Activated T-cell treated with anti-CD3 and anti-CD28 coated beads, Interleukin-2, amount 50 U/mL, for 4 hours (primary cell): ENCODE measurements at regions not wholly inside any gene's neighbourhood (a gene's known extent, or its start where the extent isn't known, plus 50 kb on each side); places are given as distances from the start of the nearest gene placed in this dataset.

Experiments
- ATAC-seq, 2 donors: fragments of 200-7000 bp; cut with Tn5 transposase; one replicate each; pipeline ENCODE4 v1.10.0; 2021
- DNase-seq: peaks from one replicate; pipeline ENCODE4 v3.0.0-alpha.2; 2020
- H3K27me3 Mint-ChIP-seq: one replicate; pipeline ENCODE4 v1.8.0; 2021; ENCODE audit warnings: low read depth, mixed read lengths
- H3K36me3 Mint-ChIP-seq: one replicate; pipeline ENCODE4 v1.8.0; 2022; ENCODE audit warnings: mixed read lengths; ENCODE audit not compliant: insufficient read depth
- H3K4me1 Mint-ChIP-seq: one replicate; pipeline ENCODE4 v1.8.0; 2021; ENCODE audit warnings: low read depth, mixed read lengths
- H3K4me3 Mint-ChIP-seq: one replicate; pipeline ENCODE4 v1.8.0; 2021; ENCODE audit warnings: mild to moderate bottlenecking, moderate library complexity, mixed read lengths
- H3K9me3 Mint-ChIP-seq: one replicate; pipeline ENCODE4 v1.8.0; 2021; ENCODE audit warnings: mixed read lengths

DNA sequence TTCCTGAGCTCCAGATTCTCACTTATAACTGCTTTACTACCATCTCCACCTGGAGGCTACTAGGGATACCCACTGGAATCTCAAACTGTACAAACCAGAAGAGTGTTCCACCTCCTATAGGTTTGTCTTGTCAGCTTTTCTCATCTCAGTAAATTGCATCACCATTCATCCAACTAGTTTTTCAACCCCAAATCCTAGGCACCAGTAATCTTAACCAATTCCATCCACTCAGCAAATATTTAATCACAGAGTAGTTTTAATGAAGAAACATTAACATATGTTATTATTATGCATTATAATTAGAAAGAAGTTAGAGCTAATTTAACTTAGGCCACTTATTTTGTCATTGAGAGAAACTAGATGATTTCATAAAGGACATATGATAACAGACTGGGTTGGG, 635.0 kb downstream of the DCDC2C start:
- no peaks in the 10 kb centered on the region for H3K36me3 Mint-ChIP-seq
- ATAC-seq: no peak
- H3K4me1 Mint-ChIP-seq: no peaks in the 10 kb centered on the region
- H3K27me3 Mint-ChIP-seq: no peaks in the 10 kb centered on the region
- DNase-seq: no peak
- peaks cover 10% of the 10 kb centered on the region for H3K9me3 Mint-ChIP-seq
- H3K4me3 Mint-ChIP-seq: no peak overlapping the region

DNA sequence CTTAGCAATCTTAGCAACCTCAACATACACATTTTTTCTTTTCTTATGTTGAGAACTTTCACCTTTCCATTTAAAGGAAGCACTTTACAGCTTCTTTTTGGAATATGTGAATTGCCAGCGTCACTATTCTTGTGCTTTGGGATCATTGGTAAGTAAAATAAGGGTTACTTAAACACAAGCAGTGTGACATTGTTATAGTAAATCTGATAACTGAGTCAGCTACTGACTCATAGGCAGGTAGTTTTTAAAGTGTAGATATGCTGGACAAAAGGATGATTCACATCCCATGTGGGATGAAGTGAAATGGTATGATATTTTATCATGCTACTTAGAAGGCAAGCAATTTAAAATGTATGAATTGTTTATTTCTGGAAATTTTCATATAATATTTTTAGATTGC, 637.2 kb downstream of the DCDC2C start:
- H3K9me3 Mint-ChIP-seq: peaks cover 9% of the 10 kb centered on the region
- no peak for ATAC-seq
- H3K4me3 Mint-ChIP-seq: no peak overlapping the region
- H3K36me3 Mint-ChIP-seq: no peaks in the 10 kb centered on the region
- DNase-seq: no peak
- no peaks in the 10 kb centered on the region for H3K4me1 Mint-ChIP-seq
- H3K27me3 Mint-ChIP-seq: no peaks in the 10 kb centered on the region

GRCh38 chr2:4346628-4347027, 643.3 kb downstream of the DCDC2C start:
- H3K4me3 Mint-ChIP-seq: no peak overlapping the region
- peaks cover 14% of the 10 kb centered on the region for H3K9me3 Mint-ChIP-seq

GRCh38 chr2:4353668-4354067, 650.3 kb downstream of the DCDC2C start:
- no peak for ATAC-seq
- Mint-ChIP-seq H3K9me3 (peaks cover 12% of the 10 kb centered on the region), H3K4me1 (no peaks in the 10 kb centered on the region), H3K36me3 (no peaks in the 10 kb centered on the region), H3K27me3 (no peaks in the 10 kb centered on the region), H3K4me3 (no peak overlapping the region)
- no peak for DNase-seq

More at GRCh38 chr2:4346628-4347027, 643.3 kb downstream of the DCDC2C start:
- Mint-ChIP-seq H3K4me1 (no peaks in the 10 kb centered on the region), H3K27me3 (no peaks in the 10 kb centered on the region), H3K36me3 (no peaks in the 10 kb centered on the region)
- ATAC-seq: no peak
- DNase-seq: no peak

GRCh38 chr2:4354164-4354563, 650.8 kb downstream of the DCDC2C start:
- no peaks in the 10 kb centered on the region for H3K4me1 Mint-ChIP-seq
- no peaks in the 10 kb centered on the region for H3K36me3 Mint-ChIP-seq
- H3K9me3 Mint-ChIP-seq: peaks cover 12% of the 10 kb centered on the region
- H3K4me3 Mint-ChIP-seq: no peak overlapping the region
- DNase-seq: no peak
- ATAC-seq: no peak
- no peaks in the 10 kb centered on the region for H3K27me3 Mint-ChIP-seq

GRCh38 chr2:4354678-4355077, 651.3 kb downstream of the DCDC2C start:
- ATAC-seq (no peak), DNase-seq (no peak)
- H3K4me1 Mint-ChIP-seq: no peaks in the 10 kb centered on the region
- H3K36me3 Mint-ChIP-seq: no peaks in the 10 kb centered on the region
- peaks cover 12% of the 10 kb centered on the region for H3K9me3 Mint-ChIP-seq
- no peak overlapping the region for H3K4me3 Mint-ChIP-seq
- H3K27me3 Mint-ChIP-seq: no peaks in the 10 kb centered on the region

- peaks cover 16% of the 10 kb centered on the region for H3K9me3 Mint-ChIP-seq
- no peaks in the 10 kb centered on the region for H3K4me1 Mint-ChIP-seq
- no peaks in the 10 kb centered on the region for H3K27me3 Mint-ChIP-seq
- ATAC-seq (no peak), DNase-seq (no peak)
- H3K36me3 Mint-ChIP-seq: no peaks in the 10 kb centered on the region
- no peak overlapping the region for H3K4me3 Mint-ChIP-seq
Observed at GRCh38 chr2:4356109-4356508, 652.7 kb downstream of the DCDC2C start.

DNA sequence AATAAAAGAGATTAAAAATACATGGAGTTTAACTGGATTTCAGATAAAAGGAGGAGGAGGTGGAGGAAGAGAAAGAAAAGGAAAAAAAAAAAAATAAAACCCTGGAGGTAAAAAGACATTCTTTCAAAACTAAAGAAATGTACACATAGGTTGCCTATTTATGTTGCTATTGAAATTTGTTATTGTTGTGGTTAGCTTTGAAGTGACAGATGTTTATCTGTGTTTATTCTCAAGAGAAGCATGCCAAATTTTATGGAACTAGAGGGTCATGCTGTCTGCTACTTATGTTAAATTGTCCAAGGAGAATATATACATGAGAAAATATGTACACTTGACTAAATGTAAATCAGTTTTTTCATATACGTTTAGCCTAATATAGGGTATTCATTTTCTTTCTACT, 653.2 kb downstream of the DCDC2C start:
- no peaks in the 10 kb centered on the region for H3K36me3 Mint-ChIP-seq
- no peak for ATAC-seq
- peaks cover 16% of the 10 kb centered on the region for H3K9me3 Mint-ChIP-seq
- no peaks in the 10 kb centered on the region for H3K4me1 Mint-ChIP-seq
- no peaks in the 10 kb centered on the region for H3K27me3 Mint-ChIP-seq
- H3K4me3 Mint-ChIP-seq: no peak overlapping the region
- DNase-seq: no peak

DNA sequence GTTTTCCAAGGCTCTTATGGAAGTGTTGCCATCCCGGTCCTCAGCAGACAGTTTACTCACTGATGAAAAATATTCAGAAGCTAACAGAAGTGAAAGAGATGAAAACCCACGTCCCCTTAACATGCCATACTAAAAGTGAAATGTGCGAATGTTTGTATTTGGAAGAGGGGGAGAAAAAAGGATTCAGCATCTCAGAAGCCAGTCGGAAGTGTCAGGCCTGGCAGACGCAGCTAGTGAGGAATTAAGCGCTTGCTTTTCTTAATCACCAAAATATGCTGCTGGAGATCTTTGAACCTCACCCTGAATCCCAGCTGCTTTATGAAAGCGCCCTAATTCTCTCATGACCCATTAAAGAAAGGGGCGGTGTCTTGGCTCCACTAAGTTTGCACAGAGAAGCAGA, 653.7 kb downstream of the DCDC2C start:
- DNase-seq (no peak), ATAC-seq (no peak)
- H3K4me3 Mint-ChIP-seq: no peak overlapping the region
- H3K4me1 Mint-ChIP-seq: no peaks in the 10 kb centered on the region
- no peaks in the 10 kb centered on the region for H3K27me3 Mint-ChIP-seq
- no peaks in the 10 kb centered on the region for H3K36me3 Mint-ChIP-seq
- peaks cover 16% of the 10 kb centered on the region for H3K9me3 Mint-ChIP-seq

GRCh38 chr2:4358837-4359236, 655.5 kb downstream of the DCDC2C start:
- no peaks in the 10 kb centered on the region for H3K4me1 Mint-ChIP-seq
- no peaks in the 10 kb centered on the region for H3K36me3 Mint-ChIP-seq
- H3K27me3 Mint-ChIP-seq: no peaks in the 10 kb centered on the region
- no peak overlapping the region for H3K4me3 Mint-ChIP-seq
- DNase-seq (no peak), ATAC-seq (no peak)
- H3K9me3 Mint-ChIP-seq: peaks cover 21% of the 10 kb centered on the region

GRCh38 chr2:4368907-4369306, 665.5 kb downstream of the DCDC2C start:
- no peaks in the 10 kb centered on the region for H3K27me3 Mint-ChIP-seq
- H3K4me3 Mint-ChIP-seq: no peak overlapping the region
- no peaks in the 10 kb centered on the region for H3K4me1 Mint-ChIP-seq
- H3K36me3 Mint-ChIP-seq: no peaks in the 10 kb centered on the region
- H3K9me3 Mint-ChIP-seq: peaks cover 29% of the 10 kb centered on the region
- no peak for DNase-seq
- no peak for ATAC-seq

GRCh38 chr2:4369826-4370419, 666.5 kb downstream of the DCDC2C start:
- ATAC-seq (no peak), DNase-seq (no peak)
- no peaks in the 10 kb centered on the region for H3K4me1 Mint-ChIP-seq
- H3K36me3 Mint-ChIP-seq: no peaks in the 10 kb centered on the region
- H3K27me3 Mint-ChIP-seq: no peaks in the 10 kb centered on the region
- peaks cover 30% of the 10 kb centered on the region for H3K9me3 Mint-ChIP-seq
- H3K4me3 Mint-ChIP-seq: no peak overlapping the region

GRCh38 chr2:4370422-4371090, 667.2 kb downstream of the DCDC2C start:
- Mint-ChIP-seq H3K36me3 (no peaks in the 10 kb centered on the region), H3K4me3 (no peak overlapping the region), H3K9me3 (peaks cover 31% of the 10 kb centered on the region), H3K4me1 (no peaks in the 10 kb centered on the region), H3K27me3 (no peaks in the 10 kb centered on the region)
- DNase-seq (no peak), ATAC-seq (no peak)

GRCh38 chr2:4381049-4381448, 677.7 kb downstream of the DCDC2C start:
- DNase-seq: no peak
- H3K4me1 Mint-ChIP-seq: no peaks in the 10 kb centered on the region

GRCh38 chr2:4381773-4382172, 678.4 kb downstream of the DCDC2C start:
- H3K4me3 Mint-ChIP-seq: no peak overlapping the region
- no peaks in the 10 kb centered on the region for H3K4me1 Mint-ChIP-seq
- peaks cover 10% of the 10 kb centered on the region for H3K9me3 Mint-ChIP-seq
- DNase-seq (no peak), ATAC-seq (no peak)
- H3K36me3 Mint-ChIP-seq: no peaks in the 10 kb centered on the region
- no peaks in the 10 kb centered on the region for H3K27me3 Mint-ChIP-seq

More at GRCh38 chr2:4381049-4381448, 677.7 kb downstream of the DCDC2C start:
- Mint-ChIP-seq H3K27me3 (no peaks in the 10 kb centered on the region), H3K9me3 (peaks cover 6% of the 10 kb centered on the region), H3K4me3 (no peak overlapping the region), H3K36me3 (no peaks in the 10 kb centered on the region)
- ATAC-seq: no peak
